HTR-8/SVneo (cell line): ENCODE measurements at regions not wholly inside any gene's neighbourhood (a gene's known extent, or its start where the extent isn't known, plus 50 kb on each side); places are given as distances from the start of the nearest gene placed in this dataset.
A peak's percentile ranks its signal among the peaks of the same experiment; 100 is the strongest.

Experiments
- DNase-seq: peaks from one replicate; pipeline ENCODE4 v3.0.0; 2011; ENCODE audit warnings: low spot score, mixed read lengths; ENCODE audit not compliant: insufficient read length
- FAIRE-seq: peaks from 2 replicates; lab custom pipeline; 2011; peaks lifted over from hg19 to GRCh38; lab: Jason Lieb, UNC

GRCh38 chr12:93944911-93945310 is 203.5 kb upstream of the PLXNC1 start:
- FAIRE-seq (no peak), DNase-seq (no peak)

- DNase-seq, result no peak
- no peak for FAIRE-seq
Observed at GRCh38 chr12:93946542-93947150, 201.7 kb upstream of the PLXNC1 start.

GRCh38 chr12:93947486-93947885 is 200.9 kb upstream of the PLXNC1 start:
- no peak for FAIRE-seq
- no peak for DNase-seq

- no peak for DNase-seq
- FAIRE-seq, result no peak
Observed at GRCh38 chr12:93950311-93950710, 198.1 kb upstream of the PLXNC1 start.

GRCh38 chr12:93954166-93955112 is 193.9 kb upstream of the PLXNC1 start:
- FAIRE-seq, result no peak

GRCh38 chr12:93956551-93956950 is 191.8 kb upstream of the PLXNC1 start:
- no peak for DNase-seq
- FAIRE-seq, result no peak

More at GRCh38 chr12:93954166-93955112, 193.9 kb upstream of the PLXNC1 start:
- DNase-seq, result no peak

GRCh38 chr12:93957168-93957567 is 191.2 kb upstream of the PLXNC1 start:
- FAIRE-seq (no peak), DNase-seq (no peak)

- FAIRE-seq, result no peak
- no peak for DNase-seq
Observed at GRCh38 chr12:93957870-93958269, 190.5 kb upstream of the PLXNC1 start.

GRCh38 chr12:93959657-93960056 is 188.7 kb upstream of the PLXNC1 start:
- no peak for DNase-seq
- FAIRE-seq, result no peak

GRCh38 chr12:93960521-93960920 is 187.9 kb upstream of the PLXNC1 start:
- no peak for DNase-seq
- no peak for FAIRE-seq

- FAIRE-seq (no peak), DNase-seq (no peak)
Observed at GRCh38 chr12:93962336-93962735, 186.0 kb upstream of the PLXNC1 start.

GRCh38 chr12:93964936-93965335 is 183.4 kb upstream of the PLXNC1 start:
- FAIRE-seq (no peak), DNase-seq (no peak)

- FAIRE-seq (no peak), DNase-seq (no peak)
Observed at GRCh38 chr12:93966516-93967133, 181.8 kb upstream of the PLXNC1 start.

GRCh38 chr12:93967454-93967853 is 180.9 kb upstream of the PLXNC1 start:
- FAIRE-seq, result no peak
- no peak for DNase-seq

GRCh38 chr12:93968536-93969285 is 179.7 kb upstream of the PLXNC1 start:
- no peak for DNase-seq
- FAIRE-seq, result no peak

- DNase-seq, result no peak
- FAIRE-seq, result no peak
Observed at GRCh38 chr12:93970900-93971688, 177.3 kb upstream of the PLXNC1 start.

GRCh38 chr12:93972411-93973208 is 175.8 kb upstream of the PLXNC1 start:
- DNase-seq (no peak), FAIRE-seq (peak; percentile 4)

- FAIRE-seq, result no peak
Observed at GRCh38 chr12:93974252-93974651, 174.1 kb upstream of the PLXNC1 start.

GRCh38 chr12:93976024-93976423 is 172.4 kb upstream of the PLXNC1 start:
- no peak for DNase-seq
- no peak for FAIRE-seq

More at GRCh38 chr12:93974252-93974651, 174.1 kb upstream of the PLXNC1 start:
- no peak for DNase-seq
